OCI-LY7 (cell line): ENCODE measurements at regions not wholly inside any gene's neighbourhood (a gene's known extent, or its start where the extent isn't known, plus 50 kb on each side); places are given as distances from the start of the nearest gene placed in this dataset.

Source experiments
- BruUV-seq: library from RNA; stranded (reverse); fragments of 400-500 nt; replicated peaks from 2 replicates; lab custom pipeline; 2021; lab: Mats Ljungman, UMichigan
- CTCF ChIA-PET: fragments of 300-600 bp; sonication (Branson Sonifier 250); formaldehyde crosslinking; loops from one replicate; lab custom pipeline; 2022; ENCODE audit warnings: antibody characterized with exemption; ENCODE audit not compliant: unreplicated experiment; lab: Charles Lee
- POLR2A ChIA-PET: fragments of 300-600 bp; sonication (Branson Sonifier 250); formaldehyde crosslinking; loops from one replicate; lab custom pipeline; 2022; ENCODE audit warnings: antibody characterized with exemption; lab: Charles Lee
- DNase-seq: peaks from one replicate; pipeline ENCODE4 v3.0.0-alpha.2; 2015; ENCODE audit warnings: low spot score
- H2AFZ ChIP-seq: fragments of 200-600 bp; sonication (generic), shearing (Covaris generic); 2 replicates; pipeline ENCODE4 v1.6.1; 2014; ENCODE audit warnings: mild to moderate bottlenecking, antibody characterized with exemption, low read length, moderate library complexity
- H3K27ac ChIP-seq: fragments of 200-600 bp; sonication (generic); 2 replicates; pipeline ENCODE4 v1.5.1; 2014; ENCODE audit warnings: mixed run types, low read depth, mild to moderate bottlenecking, moderate library complexity, low read length, inconsistent platforms; ENCODE audit not compliant: poor library complexity, severe bottlenecking
- H3K36me3 ChIP-seq: fragments of 200-600 bp; sonication (generic); 2 replicates; pipeline ENCODE4 v1.6.1; 2014; ENCODE audit warnings: mild to moderate bottlenecking, antibody characterized with exemption, low read length, moderate library complexity, mixed read lengths; ENCODE audit not compliant: insufficient read depth
- H3K4me1 ChIP-seq: fragments of 200-600 bp; sonication (generic); 2 replicates; pipeline ENCODE4 v1.5.1; 2014; ENCODE audit warnings: mild to moderate bottlenecking, low read length; ENCODE audit not compliant: insufficient read depth, poor library complexity, severe bottlenecking
- H3K4me2 ChIP-seq: fragments of 200-600 bp; sonication (generic); 2 replicates; pipeline ENCODE4 v1.6.1; 2014; ENCODE audit warnings: mild to moderate bottlenecking, low read length
- H3K4me3 ChIP-seq: fragments of 200-600 bp; sonication (generic); 2 replicates; pipeline ENCODE4 v1.5.1; 2014; ENCODE audit warnings: mild to moderate bottlenecking, low read depth, low read length; ENCODE audit not compliant: poor library complexity, severe bottlenecking
- H3K79me2 ChIP-seq: fragments of 200-600 bp; sonication (generic); 2 replicates; pipeline ENCODE4 v1.6.1; 2016; ENCODE audit warnings: low read depth, mild to moderate bottlenecking, low read length, moderate library complexity, mixed read lengths; ENCODE audit not compliant: insufficient read depth
- H3K9me2 ChIP-seq: fragments of 200-600 bp; sonication (generic); 2 replicates; pipeline ENCODE4 v1.6.1; 2016; ENCODE audit warnings: mild to moderate bottlenecking, low read length, mixed read lengths; ENCODE audit not compliant: insufficient read depth
- H3K9me3 ChIP-seq: fragments of 200-600 bp; sonication (generic); 2 replicates; pipeline ENCODE4 v1.6.1; 2014; ENCODE audit warnings: mild to moderate bottlenecking, mixed run types, low read length, mixed read lengths
- H4K20me1 ChIP-seq: fragments of 200-600 bp; sonication (generic); 2 replicates; pipeline ENCODE4 v1.6.1; 2014; ENCODE audit warnings: mild to moderate bottlenecking, antibody characterized with exemption, low read length, moderate library complexity, mixed read lengths; ENCODE audit not compliant: insufficient read depth
- EZH2phosphoT487 ChIP-seq: fragments of 200-600 bp; sonication (generic); IDR thresholded peaks from 2 replicates; pipeline ENCODE4 v1.6.1; 2018; ENCODE audit warnings: low read depth, borderline replicate concordance, mild to moderate bottlenecking, mixed run types, antibody characterized with exemption, low read length, moderate library complexity, mixed read lengths
- intact Hi-C: fragments of 100-400 bp; cut with micrococcal nuclease; formaldehyde crosslinking; loops from one replicate; pipeline ENCODE4 v1.10.0; 2022; ENCODE audit not compliant: unreplicated experiment
- TF ChIP-seq, protein P1 (sequence below): fragments of 200-600 bp; sonication (generic); conservative IDR thresholded peaks from 2 replicates; pipeline ENCODE4 v1.5.1; 2014; ENCODE audit warnings: mild to moderate bottlenecking, antibody characterized with exemption, low read length, moderate library complexity, mixed read lengths

DNA sequence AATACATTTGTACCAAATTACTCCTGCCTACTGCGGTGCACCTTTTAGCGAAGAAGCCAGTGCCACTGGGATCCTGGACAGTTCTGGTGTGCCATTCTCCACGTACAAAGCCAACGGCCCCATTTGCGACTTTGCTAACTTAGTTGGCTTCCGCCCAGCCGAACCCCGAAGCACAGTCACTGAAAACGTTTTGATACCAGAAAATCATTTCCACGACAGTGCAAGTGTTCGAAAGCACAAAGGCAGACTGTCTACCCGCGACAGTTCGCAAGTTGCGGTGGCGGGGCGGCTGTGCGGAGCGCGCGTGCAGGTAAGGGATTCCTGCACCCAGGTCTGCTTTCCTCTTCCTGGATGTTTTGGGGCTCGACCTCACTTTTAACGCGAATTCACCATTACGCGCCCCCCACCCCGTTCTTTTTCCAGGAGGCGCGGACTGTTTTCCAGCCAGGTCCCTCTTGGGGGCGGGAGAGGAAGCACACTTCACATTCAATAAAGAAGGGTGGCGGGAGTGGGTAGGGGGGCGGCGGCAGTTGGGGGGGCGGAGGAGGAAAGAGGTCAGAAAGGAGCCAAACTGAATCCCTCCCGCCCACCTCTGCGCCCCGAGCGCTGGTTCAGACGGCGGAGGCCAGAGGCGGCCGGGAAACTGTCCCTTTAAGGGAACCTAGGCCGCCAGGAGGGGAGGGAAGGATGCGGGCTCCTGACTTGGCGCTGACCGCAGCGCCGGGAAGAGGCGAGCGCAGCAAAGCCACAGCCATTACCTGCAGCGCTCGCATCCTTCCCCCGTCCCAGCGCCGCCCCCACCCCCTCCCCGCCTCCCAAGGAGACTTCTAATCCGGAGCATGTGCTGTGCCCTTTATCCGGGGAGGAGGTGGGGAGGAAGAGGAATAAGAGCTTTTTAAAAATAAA, 107.4 kb upstream of the KCTD1 start:
- peak overlapping the region; percentile 38 for H3K4me3 ChIP-seq
- no peaks in the 10 kb centered on the region for H3K9me2 ChIP-seq
- intact Hi-C loops, result loop anchor here (10.0 kb wide), 1 partner anchor 349 kb away; no protein-coding TSS in a partner anchor
- no TSS peak for BruUV-seq
- DNase-seq, result no peak
- peak; percentile 94; the same call in 1 of the 2 replicates for TF ChIP-seq EZH2phosphoT487
- TF ChIP-seq, protein P1, sequence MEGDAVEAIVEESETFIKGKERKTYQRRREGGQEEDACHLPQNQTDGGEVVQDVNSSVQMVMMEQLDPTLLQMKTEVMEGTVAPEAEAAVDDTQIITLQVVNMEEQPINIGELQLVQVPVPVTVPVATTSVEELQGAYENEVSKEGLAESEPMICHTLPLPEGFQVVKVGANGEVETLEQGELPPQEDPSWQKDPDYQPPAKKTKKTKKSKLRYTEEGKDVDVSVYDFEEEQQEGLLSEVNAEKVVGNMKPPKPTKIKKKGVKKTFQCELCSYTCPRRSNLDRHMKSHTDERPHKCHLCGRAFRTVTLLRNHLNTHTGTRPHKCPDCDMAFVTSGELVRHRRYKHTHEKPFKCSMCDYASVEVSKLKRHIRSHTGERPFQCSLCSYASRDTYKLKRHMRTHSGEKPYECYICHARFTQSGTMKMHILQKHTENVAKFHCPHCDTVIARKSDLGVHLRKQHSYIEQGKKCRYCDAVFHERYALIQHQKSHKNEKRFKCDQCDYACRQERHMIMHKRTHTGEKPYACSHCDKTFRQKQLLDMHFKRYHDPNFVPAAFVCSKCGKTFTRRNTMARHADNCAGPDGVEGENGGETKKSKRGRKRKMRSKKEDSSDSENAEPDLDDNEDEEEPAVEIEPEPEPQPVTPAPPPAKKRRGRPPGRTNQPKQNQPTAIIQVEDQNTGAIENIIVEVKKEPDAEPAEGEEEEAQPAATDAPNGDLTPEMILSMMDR, result no peak
- no peaks in the 10 kb centered on the region for H3K79me2 ChIP-seq
- no peak overlapping the region for H3K27ac ChIP-seq
- H3K4me2 ChIP-seq, result peak overlapping the region; percentile 50; the same call in 1 of the 2 replicates
- no peaks in the 10 kb centered on the region for H4K20me1 ChIP-seq
- CTCF ChIA-PET, result no interaction called here
- H3K36me3 ChIP-seq, result no peaks in the 10 kb centered on the region
- H2AFZ ChIP-seq, result no peak overlapping the region
- H3K4me1 ChIP-seq, result no peaks in the 10 kb centered on the region
- POLR2A ChIA-PET, result no interaction called here
- H3K9me3 ChIP-seq, result no peaks in the 10 kb centered on the region

DNA sequence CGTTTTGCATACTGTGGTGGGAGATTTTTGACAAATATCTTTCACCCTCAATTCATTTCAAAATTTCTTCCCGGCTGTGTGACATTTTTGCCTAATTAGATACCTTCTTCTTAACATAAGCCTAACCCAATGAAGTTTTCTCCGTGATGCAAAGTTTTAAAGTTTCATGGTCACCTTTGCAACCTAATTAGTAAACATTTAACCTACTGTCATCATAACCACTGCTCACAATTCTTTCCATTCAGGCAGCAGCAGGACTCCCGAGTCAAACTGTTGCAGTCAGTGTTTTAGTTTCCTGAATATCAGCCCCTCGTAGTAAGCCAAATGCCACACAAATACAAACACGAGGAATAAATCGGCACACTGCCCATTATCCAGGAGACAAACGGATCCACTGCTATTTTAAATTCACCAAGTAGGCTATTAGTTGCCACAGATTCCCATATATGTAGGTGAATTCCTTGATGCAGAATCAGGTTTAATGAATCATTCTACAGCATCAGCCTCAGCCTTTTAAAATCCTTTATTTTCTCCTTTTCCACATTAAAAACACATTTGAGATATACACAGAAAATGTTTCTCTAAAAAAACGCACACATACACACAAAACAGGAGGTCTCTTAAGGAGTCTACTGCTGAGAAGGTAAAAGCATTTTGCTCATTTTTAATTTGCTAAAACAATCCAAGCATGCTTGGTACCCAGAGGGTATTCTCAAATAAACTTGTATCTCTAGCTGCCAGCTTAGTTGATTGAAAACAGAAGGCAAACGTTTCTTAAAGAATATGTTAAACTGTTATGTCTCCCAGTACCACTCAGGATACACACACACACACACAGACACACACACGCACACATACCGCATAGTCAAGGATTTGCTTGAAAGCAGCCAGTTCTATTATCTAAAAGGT, 106.5 kb upstream of the KCTD1 start:
- H2AFZ ChIP-seq, result no peak overlapping the region
- no peak overlapping the region for H3K4me3 ChIP-seq
- H4K20me1 ChIP-seq, result no peaks in the 10 kb centered on the region
- intact Hi-C loops, result loop anchor here (5.0 to 10.0 kb wide), 2 partner anchors 273 to 350 kb away; no protein-coding TSS in a partner anchor
- BruUV-seq, result no TSS peak
- ChIA-PET CTCF (no interaction called here), POLR2A (interaction anchor here (0.6 kb wide), 1 partner anchor 192 kb away, joined by 3 read pairs; no protein-coding TSS in a partner anchor)
- no peaks in the 10 kb centered on the region for H3K9me3 ChIP-seq
- no peak for DNase-seq
- H3K79me2 ChIP-seq, result no peaks in the 10 kb centered on the region
- no peak overlapping the region for H3K27ac ChIP-seq
- no peaks in the 10 kb centered on the region for H3K36me3 ChIP-seq
- H3K4me1 ChIP-seq, result peaks cover 6% of the 10 kb centered on the region
- TF ChIP-seq, protein P1, result no peak
- peak; percentile 89 for TF ChIP-seq EZH2phosphoT487
- H3K9me2 ChIP-seq, result no peaks in the 10 kb centered on the region
- no peak overlapping the region for H3K4me2 ChIP-seq
